Naive thymus-derived CD4-positive, alpha-beta T cell (primary cell): ENCODE measurements at regions not wholly inside any gene's neighbourhood (a gene's known extent, or its start where the extent isn't known, plus 50 kb on each side); places are given as distances from the start of the nearest gene placed in this dataset.

Experiments used
- ATAC-seq: fragments of 150-1000 bp; cut with Tn5 transposase; 2 replicates; pipeline ENCODE4 v1.10.0; 2021; ENCODE audit warnings: mild to moderate bottlenecking, moderate library complexity
- CTCF ChIA-PET: fragments of 350-600 bp; sonication (Branson Sonifier 250); formaldehyde crosslinking; loops from one replicate; lab custom pipeline; 2021; ENCODE audit warnings: antibody characterized with exemption; lab: Charles Lee
- POLR2A ChIA-PET: fragments of 350-600 bp; sonication (Branson Sonifier 250); formaldehyde crosslinking; loops from one replicate; lab custom pipeline; 2021; ENCODE audit warnings: antibody characterized with exemption, inconsistent platforms; lab: Charles Lee
- DNase-seq, 9 donors: peaks; one replicate each; pipeline versions ENCODE4 v3.0.0 to v3.0.0-alpha.2; 2020 to 2022; ENCODE audit warnings: mixed read lengths in 1 of 9
- H3K27ac ChIP-seq: one replicate; pipeline ENCODE4 v1.7.0; 2013; ENCODE audit warnings: mild to moderate bottlenecking, low read depth, low read length, moderate library complexity
- H3K27me3 ChIP-seq, 2 donors: one replicate each; pipeline ENCODE4 v1.7.0; 2013; ENCODE audit warnings: low read length in 2 of 2, mild to moderate bottlenecking in 2 of 2, moderate library complexity in 2 of 2; ENCODE audit not compliant: control insufficient read depth in 2 of 2, insufficient read depth in 2 of 2
- H3K36me3 ChIP-seq, 3 experiments: 1 replicate in 2 of 3; 2 replicates in 1 of 3; pipeline ENCODE4 v1.7.0; 2013; ENCODE audit warnings: low read length in 3 of 3, mild to moderate bottlenecking in 3 of 3, moderate library complexity in 1 of 3; ENCODE audit not compliant: insufficient read depth in 3 of 3, control insufficient read depth in 2 of 3
- H3K4me1 ChIP-seq, 2 donors: one replicate each; pipeline ENCODE4 v1.7.0; 2013; ENCODE audit warnings: low read length in 2 of 2, mild to moderate bottlenecking in 2 of 2, moderate library complexity in 1 of 2; ENCODE audit not compliant: control insufficient read depth in 2 of 2, insufficient read depth in 2 of 2
- H3K4me3 ChIP-seq: 2 replicates; pipeline ENCODE4 v1.7.0; 2013; ENCODE audit warnings: mild to moderate bottlenecking, low read length
- H3K9me3 ChIP-seq, 3 experiments: 1 replicate in 2 of 3; 2 replicates in 1 of 3; pipeline ENCODE4 v1.7.0; 2013; ENCODE audit warnings: low read length in 3 of 3; ENCODE audit not compliant: control insufficient read depth in 2 of 3
- H3K27ac Mint-ChIP-seq, 9 donors: one replicate each; pipeline ENCODE4 v1.8.0; 2020 to 2022; ENCODE audit warnings: mixed read lengths in 9 of 9, mild to moderate bottlenecking in 8 of 9, moderate library complexity in 5 of 9, inconsistent platforms in 2 of 9
- H3K27me3 Mint-ChIP-seq, 5 donors: one replicate each; pipeline ENCODE4 v1.8.0; 2021 to 2022; ENCODE audit warnings: mixed read lengths in 5 of 5, mild to moderate bottlenecking in 1 of 5
- H3K36me3 Mint-ChIP-seq, 5 donors: one replicate each; pipeline ENCODE4 v1.8.0; 2020 to 2022; ENCODE audit warnings: mixed read lengths in 5 of 5, mild to moderate bottlenecking in 3 of 5, inconsistent platforms in 1 of 5
- H3K4me1 Mint-ChIP-seq, 7 donors: one replicate each; pipeline ENCODE4 v1.8.0; 2020 to 2022; ENCODE audit warnings: mixed read lengths in 7 of 7, mild to moderate bottlenecking in 3 of 7, inconsistent platforms in 1 of 7
- H3K4me3 Mint-ChIP-seq, 10 donors: one replicate each; pipeline ENCODE4 v1.8.0; 2020 to 2022; ENCODE audit warnings: mild to moderate bottlenecking in 10 of 10, mixed read lengths in 10 of 10, moderate library complexity in 6 of 10, inconsistent platforms in 2 of 10
- H3K9me3 Mint-ChIP-seq, 11 donors: one replicate each; pipeline ENCODE4 v1.8.0; 2020 to 2022; ENCODE audit warnings: mixed read lengths in 11 of 11, mild to moderate bottlenecking in 4 of 11, inconsistent platforms in 1 of 11, moderate library complexity in 1 of 11
- intact Hi-C, 2 donors: fragments of 100-400 bp; cut with micrococcal nuclease; formaldehyde crosslinking; loops; one replicate each; pipeline ENCODE4 v1.15.1; 2023

DNA sequence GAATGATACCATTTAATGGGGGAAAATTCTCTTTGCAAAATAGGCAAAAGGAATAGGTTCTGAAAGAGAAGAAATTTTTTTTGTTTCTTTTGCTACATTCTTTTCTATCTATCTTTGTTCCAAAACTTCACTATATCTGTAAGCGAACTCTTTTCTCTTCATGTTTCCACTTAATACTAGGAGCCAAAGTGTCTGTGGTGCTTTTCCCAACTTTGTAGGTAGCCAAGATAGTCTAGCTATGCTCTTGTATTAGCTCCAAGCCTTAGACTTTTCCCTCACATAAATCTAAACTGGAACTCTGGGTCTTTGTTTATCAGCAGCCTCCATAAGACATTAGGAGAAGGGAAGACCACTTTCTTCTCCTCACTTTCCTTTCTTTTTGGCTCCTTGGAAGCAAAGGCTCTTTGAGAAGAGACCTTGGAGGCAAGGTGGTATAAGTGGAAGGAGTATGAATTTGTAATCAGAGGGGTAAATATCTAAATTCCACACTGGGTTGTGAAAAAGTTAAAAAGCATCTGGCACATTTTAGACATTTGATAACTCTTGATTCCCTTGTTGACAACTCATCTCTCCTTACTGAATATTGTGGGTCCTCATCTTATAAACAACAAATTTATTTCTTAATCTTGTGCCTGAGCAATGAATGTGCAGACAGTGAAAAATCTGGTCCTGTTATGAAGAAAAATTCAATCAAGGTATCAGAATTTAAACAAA is 130.0 kb downstream of the EHF start:
- POLR2A ChIA-PET, result no interaction called here
- H3K27me3 Mint-ChIP-seq, result peaks cover 8 to 23% (median 15%) of the 10 kb centered on the region in 5 donors
- CTCF ChIA-PET, result no interaction called here

DNA sequence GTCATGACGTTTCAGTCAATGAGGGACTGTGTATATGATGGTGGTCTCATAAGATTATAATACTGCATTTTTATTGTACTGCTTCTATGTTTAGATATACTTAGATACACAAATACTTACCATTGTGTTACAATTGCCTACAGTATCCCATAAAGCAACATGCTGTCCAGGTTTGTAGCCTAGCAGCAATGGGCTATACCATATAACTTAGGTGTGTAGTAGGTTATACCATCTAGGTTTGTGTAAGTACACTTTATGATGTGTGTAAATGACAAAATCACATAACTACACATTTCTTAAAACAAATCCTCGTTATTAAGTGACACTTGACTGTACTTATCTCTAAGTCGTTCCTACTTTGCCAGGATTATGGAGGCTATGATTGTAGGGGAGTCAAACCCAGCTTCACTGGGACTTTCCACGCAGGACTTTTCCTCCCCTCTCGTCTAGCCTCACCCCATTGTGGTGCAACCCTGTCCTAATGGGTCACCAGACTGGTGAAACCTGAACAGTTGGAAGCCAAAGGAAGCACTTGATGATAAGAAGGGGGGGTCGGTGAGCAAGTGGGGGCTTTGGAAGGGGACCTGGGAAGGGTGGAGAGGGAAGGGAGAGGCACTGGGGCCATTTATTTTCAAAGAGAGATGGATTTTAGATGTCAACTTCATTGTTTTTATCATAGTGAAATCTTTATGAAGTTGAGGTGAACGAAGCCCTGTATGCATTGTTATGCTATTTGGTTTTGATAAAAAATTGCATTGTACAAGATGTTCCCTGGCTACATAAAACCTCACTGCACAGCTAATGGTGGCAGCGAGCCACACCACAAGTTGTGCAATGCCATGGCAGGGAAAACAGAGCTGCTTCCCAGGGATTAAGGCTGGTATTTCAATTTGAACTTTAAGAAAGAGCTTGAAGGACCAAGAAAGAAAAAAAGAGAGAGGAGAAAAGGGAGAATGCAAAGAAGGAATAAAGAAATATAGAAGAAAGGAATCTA is 129.1 kb downstream of the EHF start:
- Mint-ChIP-seq H3K27ac (no peak overlapping the region), H3K36me3 (no peaks in the 10 kb centered on the region), H3K9me3 (peaks cover 0 to 2% (median 0%) of the 10 kb centered on the region in 11 donors), H3K4me3 (no peak overlapping the region), H3K27me3 (peaks cover 8 to 16% (median 15%) of the 10 kb centered on the region in 5 donors), H3K4me1 (no peaks in the 10 kb centered on the region)
- POLR2A ChIA-PET, result no interaction called here
- no peaks in the 10 kb centered on the region for H3K4me1 ChIP-seq
- CTCF ChIA-PET, result no interaction called here
- no peak for DNase-seq
- intact Hi-C loops, result no loop called here
- H3K4me3 ChIP-seq, result no peak overlapping the region
- ATAC-seq, result no peak
- no peaks in the 10 kb centered on the region for H3K9me3 ChIP-seq
- H3K27ac ChIP-seq, result no peak overlapping the region
- no peaks in the 10 kb centered on the region for H3K27me3 ChIP-seq
- no peaks in the 10 kb centered on the region for H3K36me3 ChIP-seq

More for the DNA sequence above, 130.0 kb downstream of the EHF start:
- H3K9me3 Mint-ChIP-seq, result peaks cover 0 to 2% (median 0%) of the 10 kb centered on the region in 11 donors
- no peak overlapping the region for H3K4me3 Mint-ChIP-seq
- H3K9me3 ChIP-seq, result no peaks in the 10 kb centered on the region
- ATAC-seq (no peak), DNase-seq (no peak)
- no peaks in the 10 kb centered on the region for H3K4me1 ChIP-seq
- H3K36me3 ChIP-seq, result no peaks in the 10 kb centered on the region
- no peaks in the 10 kb centered on the region for H3K4me1 Mint-ChIP-seq
- H3K27me3 ChIP-seq, result no peaks in the 10 kb centered on the region
- H3K27ac Mint-ChIP-seq, result no peak overlapping the region
- H3K4me3 ChIP-seq, result no peak overlapping the region
- intact Hi-C loops, result no loop called here
- H3K27ac ChIP-seq, result no peak overlapping the region
- H3K36me3 Mint-ChIP-seq, result no peaks in the 10 kb centered on the region

DNA sequence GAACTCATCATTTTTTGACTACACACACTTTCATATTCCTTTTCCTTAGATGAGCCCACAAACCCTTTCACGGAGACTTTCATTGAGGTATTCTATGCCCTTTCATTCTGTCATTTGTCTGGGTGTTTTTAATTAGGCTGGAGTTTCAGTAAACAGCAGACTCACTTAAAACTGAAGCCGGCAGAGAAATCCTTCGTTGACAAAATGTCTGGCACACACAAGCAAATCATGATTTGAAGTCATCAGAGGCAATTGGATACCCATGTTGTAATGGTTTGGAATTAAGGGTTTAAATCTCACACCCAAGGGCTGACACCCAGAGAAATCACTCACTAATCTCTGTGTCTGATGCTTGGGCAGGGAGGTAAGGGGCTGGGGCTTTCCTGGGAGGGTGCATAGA is 127.1 kb downstream of the EHF start:
- H3K4me3 Mint-ChIP-seq, result no peak overlapping the region
- POLR2A ChIA-PET, result no interaction called here

DNA sequence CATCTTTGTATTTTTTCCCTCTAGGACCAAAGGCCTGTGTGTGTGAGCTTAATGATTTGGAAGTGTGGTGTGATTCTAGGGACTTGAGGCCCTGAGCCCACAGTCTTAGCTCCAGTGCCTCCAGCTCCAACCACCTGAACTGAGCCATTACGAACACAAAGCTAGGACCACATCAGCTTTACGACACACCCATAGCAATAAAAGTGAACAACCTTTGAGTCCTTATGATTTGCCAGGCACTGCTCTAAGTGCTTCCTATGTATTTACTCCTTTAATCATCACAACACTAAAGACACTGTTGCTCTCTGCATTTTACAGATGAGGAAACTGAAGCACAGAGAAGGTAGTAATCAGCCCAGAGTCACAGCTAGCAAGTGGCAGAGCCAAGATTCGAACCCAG is 126.4 kb downstream of the EHF start:
- intact Hi-C loops, result no loop called here
- Histone ChIP-seq H3K4me1 (no peaks in the 10 kb centered on the region), H3K36me3 (no peaks in the 10 kb centered on the region), H3K27me3 (no peaks in the 10 kb centered on the region), H3K27ac (no peak overlapping the region), H3K4me3 (no peak overlapping the region), H3K9me3 (no peaks in the 10 kb centered on the region)
- Mint-ChIP-seq H3K9me3 (peaks cover 0 to 2% (median 0%) of the 10 kb centered on the region in 11 donors), H3K27me3 (peaks cover 6 to 16% (median 14%) of the 10 kb centered on the region in 5 donors), H3K4me1 (no peaks in the 10 kb centered on the region), H3K36me3 (no peaks in the 10 kb centered on the region), H3K27ac (no peak overlapping the region), H3K4me3 (no peak overlapping the region)
- ATAC-seq (no peak), DNase-seq (no peak)
- POLR2A ChIA-PET, result no interaction called here
- CTCF ChIA-PET, result no interaction called here

More for the DNA sequence above, 127.1 kb downstream of the EHF start:
- no peak for ATAC-seq
- Mint-ChIP-seq H3K9me3 (peaks cover 0 to 2% (median 0%) of the 10 kb centered on the region in 11 donors), H3K4me1 (no peaks in the 10 kb centered on the region), H3K36me3 (no peaks in the 10 kb centered on the region), H3K27me3 (peaks cover 8 to 16% (median 14%) of the 10 kb centered on the region in 5 donors), H3K27ac (no peak overlapping the region)
- no peaks in the 10 kb centered on the region for H3K9me3 ChIP-seq
- CTCF ChIA-PET, result no interaction called here
- DNase-seq, result no peak
- no peaks in the 10 kb centered on the region for H3K4me1 ChIP-seq
- intact Hi-C loops, result no loop called here
- H3K36me3 ChIP-seq, result no peaks in the 10 kb centered on the region
- no peak overlapping the region for H3K4me3 ChIP-seq
- no peak overlapping the region for H3K27ac ChIP-seq
- no peaks in the 10 kb centered on the region for H3K27me3 ChIP-seq

- Mint-ChIP-seq H3K4me1 (no peaks in the 10 kb centered on the region), H3K4me3 (no peak overlapping the region), H3K9me3 (peaks cover 0 to 3% (median 0%) of the 10 kb centered on the region in 11 donors), H3K27me3 (peaks cover 7 to 23% (median 14%) of the 10 kb centered on the region in 5 donors), H3K27ac (no peak overlapping the region), H3K36me3 (no peaks in the 10 kb centered on the region)
- ATAC-seq (no peak), DNase-seq (no peak)
- POLR2A ChIA-PET, result no interaction called here
- Histone ChIP-seq H3K4me1 (no peaks in the 10 kb centered on the region), H3K4me3 (no peak overlapping the region), H3K36me3 (no peaks in the 10 kb centered on the region), H3K9me3 (no peaks in the 10 kb centered on the region), H3K27me3 (no peaks in the 10 kb centered on the region), H3K27ac (no peak overlapping the region)
- intact Hi-C loops, result no loop called here
- CTCF ChIA-PET, result interaction anchor here (0.7 kb wide), 1 partner anchor 162 kb away, joined by 3 read pairs; no protein-coding TSS in a partner anchor
These were observed 124.3 kb downstream of the EHF start for GRCh38 chr11:34745195-34745594.

GRCh38 chr11:34744511-34744910 is 123.6 kb downstream of the EHF start:
- CTCF ChIA-PET, result interaction anchor here (0.7 kb wide), 1 partner anchor 161 kb away, joined by 3 read pairs; no protein-coding TSS in a partner anchor
- DNase-seq (no peak), ATAC-seq (no peak)
- Mint-ChIP-seq H3K9me3 (peaks cover 0 to 3% (median 0%) of the 10 kb centered on the region in 11 donors), H3K27ac (no peak overlapping the region), H3K4me1 (no peaks in the 10 kb centered on the region), H3K4me3 (no peak overlapping the region), H3K27me3 (peaks cover 3 to 23% (median 18%) of the 10 kb centered on the region in 5 donors), H3K36me3 (no peaks in the 10 kb centered on the region)
- Histone ChIP-seq H3K36me3 (no peaks in the 10 kb centered on the region), H3K9me3 (no peaks in the 10 kb centered on the region), H3K4me3 (no peak overlapping the region), H3K27ac (no peak overlapping the region), H3K27me3 (no peaks in the 10 kb centered on the region), H3K4me1 (no peaks in the 10 kb centered on the region)
- intact Hi-C loops, result no loop called here
- POLR2A ChIA-PET, result no interaction called here
